A549 (cell line): ENCODE measurements at regions not wholly inside any gene's neighbourhood (a gene's known extent, or its start where the extent isn't known, plus 50 kb on each side); places are given as distances from the start of the nearest gene placed in this dataset.

Experiments used
- ATAC-seq, 2 experiments: fragments of 200-7000 bp in 1 of 2; fragments of >200 bp in 1 of 2; cut with Nextera tagmentation in 1 of 2; cut with Tn5 transposase in 1 of 2; 3 replicates each; pipeline versions ENCODE4 v1.8.0 to v1.9.1; 2018 to 2020; ENCODE audit warnings: mild to moderate bottlenecking in 1 of 2, moderate library complexity in 1 of 2
- CTCF ChIA-PET: fragments of 300-600 bp; sonication (Branson Sonifier 250); formaldehyde crosslinking; extraction: SDS; loops from one replicate; lab custom pipeline; 2021; ENCODE audit warnings: antibody characterized with exemption, inconsistent platforms; lab: Yijun Ruan, JAX
- POLR2A ChIA-PET: fragments of 350-600 bp; formaldehyde crosslinking; extraction: SDS; loops from one replicate; lab custom pipeline; 2021; ENCODE audit warnings: antibody characterized with exemption, inconsistent platforms; lab: Yijun Ruan, JAX
- DNase-seq, 2 experiments: peaks; one replicate each; pipeline versions ENCODE4 v3.0.0 to v3.0.0-alpha.2; 2011 to 2016; ENCODE audit warnings: low read depth in 1 of 2, low spot score in 1 of 2
- FAIRE-seq: peaks from 2 replicates; lab custom pipeline; 2011; peaks lifted over from hg19 to GRCh38; lab: Jason Lieb, UNC
- H3K27ac ChIP-seq, 2 experiments: fragments of >200 bp; sonication (Bioruptor Twin); formaldehyde crosslinking; 3 replicates each; pipeline ENCODE4 v1.5.1; 2016 to 2017
- H3K4me1 ChIP-seq: fragments of >200 bp; sonication (Bioruptor Twin); formaldehyde crosslinking; 3 replicates; pipeline ENCODE4 v1.6.1; 2016
- H3K4me2 ChIP-seq: fragments of >200 bp; sonication (Bioruptor Twin); formaldehyde crosslinking; 3 replicates; pipeline ENCODE4 v1.6.1; 2016
- H3K4me3 ChIP-seq: fragments of >200 bp; sonication (Bioruptor Twin); formaldehyde crosslinking; 3 replicates; pipeline ENCODE4 v1.5.1; 2016
- H3K9me3 ChIP-seq: fragments of >200 bp; sonication (Bioruptor Twin); formaldehyde crosslinking; 3 replicates; pipeline ENCODE4 v1.6.1; 2016
- CHD4 ChIP-seq: fragments of 200-600 bp; sonication (generic); IDR thresholded peaks from 2 replicates; pipeline ENCODE4 v1.6.1; 2016; ENCODE audit warnings: antibody characterized with exemption, mild to moderate bottlenecking, borderline replicate concordance
- CTCF ChIP-seq: fragments of >200 bp; sonication (Bioruptor Twin); formaldehyde crosslinking; IDR thresholded peaks from 3 replicates; pipeline ENCODE4 v1.5.1; 2016
- EHF ChIP-seq: fragments of 250-450 bp; sonication (Bioruptor Pico); IDR thresholded peaks from 2 replicates; pipeline ENCODE4 v1.5.0; 2020; ENCODE audit warnings: mild to moderate bottlenecking
- ESRRA ChIP-seq: fragments of 150-350 bp; IDR thresholded peaks from 2 replicates; pipeline ENCODE4 v1.6.1; 2014; ENCODE audit warnings: mild to moderate bottlenecking, low read length, borderline replicate concordance
- FOSL2 ChIP-seq, 2 experiments: fragments of 450-650 bp in 1 of 2; fragments of >200 bp in 1 of 2; sonication (Bioruptor Twin) in 1 of 2; formaldehyde crosslinking; IDR thresholded peaks; 2 replicates each; pipeline versions ENCODE4 v1.5.0 to v1.6.1; 2016 to 2020; ENCODE audit warnings: mild to moderate bottlenecking in 1 of 2, moderate library complexity in 1 of 2
- HES2 ChIP-seq: fragments of >200 bp; sonication (Bioruptor Twin); formaldehyde crosslinking; IDR thresholded peaks from 2 replicates; pipeline ENCODE4 v1.6.1; 2016
- HEYL ChIP-seq: fragments of 250-450 bp; sonication (Bioruptor Pico); IDR thresholded peaks from 2 replicates; pipeline ENCODE4 v1.8.0; 2021; ENCODE audit warnings: mild to moderate bottlenecking, moderate library complexity
- HOXA7 ChIP-seq: fragments of 250-450 bp; sonication (Bioruptor Pico); IDR thresholded peaks from 2 replicates; pipeline ENCODE4 v1.5.0; 2020; ENCODE audit warnings: mild to moderate bottlenecking, moderate library complexity
- JUN ChIP-seq, 2 experiments: fragments of >200 bp; sonication (Bioruptor Twin); formaldehyde crosslinking; IDR thresholded peaks; 2 replicates in 1 of 2; 3 replicates in 1 of 2; pipeline ENCODE4 v1.6.1; 2016 to 2017
- JUNB ChIP-seq: fragments of >200 bp; sonication (Bioruptor Twin); formaldehyde crosslinking; IDR thresholded peaks from 2 replicates; pipeline ENCODE4 v1.6.1; 2016
- POLR2A ChIP-seq: IDR thresholded peaks from 2 replicates; pipeline ENCODE4 v1.6.1; 2012; ENCODE audit warnings: mild to moderate bottlenecking, low read length
- POLR2AphosphoS2 ChIP-seq: conservative IDR thresholded peaks from 2 replicates; pipeline ENCODE4 v1.6.1; 2012; ENCODE audit warnings: low read length, improper control_type of control experiment, inconsistent platforms
- TFCP2L1 ChIP-seq: fragments of 250-450 bp; sonication (Bioruptor Pico); IDR thresholded peaks from 2 replicates; pipeline ENCODE4 v1.5.0; 2021; ENCODE audit warnings: mild to moderate bottlenecking
- ZSCAN20 ChIP-seq: fragments of 250-450 bp; sonication (Bioruptor Pico); IDR thresholded peaks from 2 replicates; pipeline ENCODE4 v1.8.0; 2022; ENCODE audit warnings: mild to moderate bottlenecking, moderate library complexity
- WGBS: methylation state at CpG from one replicate; pipeline ENCODE4 v1.1.6; 2017; ENCODE audit errors: missing lambda C conversion rate; 5-methylcytosine and 5-hydroxymethylcytosine counted together
- TF ChIP-seq, protein P1 (sequence below): fragments of 250-450 bp; sonication (Bioruptor Pico); IDR thresholded peaks from 2 replicates; pipeline ENCODE4 v1.5.0; 2021; ENCODE audit warnings: mild to moderate bottlenecking, moderate library complexity, borderline replicate concordance
- TF ChIP-seq, protein P2 (sequence below): fragments of 200-600 bp; sonication (generic); IDR thresholded peaks from 2 replicates; pipeline ENCODE4 v1.6.1; 2016; ENCODE audit warnings: antibody characterized with exemption, mild to moderate bottlenecking, moderate library complexity

- no peaks in the 10 kb centered on the region for H3K9me3 ChIP-seq
- 1% methylated on average over 6 of the region's 6 CpGs for WGBS
Measured at GRCh38 chr7:155144371-155144770, 74.2 kb downstream of the HTR5A start.

DNA sequence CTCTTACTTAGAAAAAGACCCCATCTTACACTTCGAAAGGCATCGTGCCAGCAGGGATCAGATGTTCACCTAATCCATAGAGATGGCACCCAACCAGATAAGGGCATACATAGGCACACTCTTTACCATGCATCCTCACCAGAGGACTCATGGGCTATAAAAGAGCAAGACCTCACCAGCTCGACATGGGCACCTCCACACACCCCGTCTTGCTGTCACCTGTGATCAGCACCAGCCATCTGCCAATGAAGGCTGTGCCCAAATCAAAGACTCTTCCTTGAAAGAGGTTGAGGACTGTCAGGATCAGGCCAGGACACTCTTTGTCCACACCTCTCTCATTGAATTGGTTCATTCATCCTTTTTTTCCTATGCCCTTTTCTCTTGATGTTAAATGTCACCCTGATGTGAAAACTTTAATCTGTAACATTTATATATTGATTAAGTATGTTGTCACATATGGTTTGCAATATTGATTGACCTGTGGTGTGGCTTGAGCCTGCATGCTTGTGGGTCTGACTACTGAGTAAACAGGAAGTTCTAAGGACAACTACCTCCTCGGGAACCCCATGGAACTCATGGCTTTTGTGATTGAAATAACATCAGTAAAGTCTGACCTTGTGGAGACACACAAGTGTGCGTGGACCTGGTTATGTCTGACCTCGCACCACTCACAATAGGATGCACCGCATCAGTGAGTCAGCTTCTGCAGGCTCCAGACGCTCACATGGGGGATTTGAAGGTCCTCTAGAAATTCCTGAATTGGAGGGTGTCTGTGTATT is 75.5 kb downstream of the HTR5A start:
- ChIA-PET POLR2A (no interaction called here), CTCF (interaction anchor here (1.1 to 1.4 kb wide), 2 partner anchors 9 to 197 kb away, joined by 3 read pairs; no protein-coding TSS in a partner anchor)
- DNase-seq, result no peak
- Histone ChIP-seq H3K4me3 (no peak overlapping the region), H3K9me3 (no peaks in the 10 kb centered on the region), H3K4me2 (no peak overlapping the region), H3K27ac (no peak overlapping the region), H3K4me1 (no peaks in the 10 kb centered on the region)
- TF ChIP-seq CTCF (no peak), CHD4 (no peak)
- WGBS, result 21% methylated on average over 9 of the region's 9 CpGs
- FAIRE-seq, result no peak
- ATAC-seq, result no peak

More at GRCh38 chr7:155144371-155144770, 74.2 kb downstream of the HTR5A start:
- Histone ChIP-seq H3K4me2 (no peak overlapping the region), H3K4me3 (no peak overlapping the region), H3K27ac (no peak overlapping the region), H3K4me1 (no peaks in the 10 kb centered on the region)
- CTCF ChIA-PET, result interaction anchor here (1.4 kb wide), 1 partner anchor 10 kb away, joined by 3 read pairs; no protein-coding TSS in a partner anchor
- TF ChIP-seq TFCP2L1 (CRISPR knock-in tag) (no peak), FOSL2 (IDR thresholded peaks at IDR 0.05) (no peak), FOSL2 (CRISPR knock-in tag; IDR thresholded peaks at IDR 0.05) (no peak), POLR2A (no peak), EHF (CRISPR knock-in tag) (no peak), JUNB (no peak), POLR2AphosphoS2 (no peak), HES2 (no peak), ESRRA (no peak), HOXA7 (CRISPR knock-in tag) (no peak), CTCF (no peak), HEYL (CRISPR knock-in tag) (no peak), ZSCAN20 (CRISPR knock-in tag) (no peak), JUN (IDR thresholded peaks at IDR 0.05) (no peak)
- TF ChIP-seq, protein P1, sequence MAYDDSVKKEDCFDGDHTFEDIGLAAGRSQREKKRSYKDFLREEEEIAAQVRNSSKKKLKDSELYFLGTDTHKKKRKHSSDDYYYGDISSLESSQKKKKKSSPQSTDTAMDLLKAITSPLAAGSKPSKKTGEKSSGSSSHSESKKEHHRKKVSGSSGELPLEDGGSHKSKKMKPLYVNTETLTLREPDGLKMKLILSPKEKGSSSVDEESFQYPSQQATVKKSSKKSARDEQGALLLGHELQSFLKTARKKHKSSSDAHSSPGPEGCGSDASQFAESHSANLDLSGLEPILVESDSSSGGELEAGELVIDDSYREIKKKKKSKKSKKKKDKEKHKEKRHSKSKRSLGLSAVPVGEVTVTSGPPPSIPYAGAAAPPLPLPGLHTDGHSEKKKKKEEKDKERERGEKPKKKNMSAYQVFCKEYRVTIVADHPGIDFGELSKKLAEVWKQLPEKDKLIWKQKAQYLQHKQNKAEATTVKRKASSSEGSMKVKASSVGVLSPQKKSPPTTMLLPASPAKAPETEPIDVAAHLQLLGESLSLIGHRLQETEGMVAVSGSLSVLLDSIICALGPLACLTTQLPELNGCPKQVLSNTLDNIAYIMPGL (CRISPR knock-in tag), result no peak
- TF ChIP-seq, protein P2, sequence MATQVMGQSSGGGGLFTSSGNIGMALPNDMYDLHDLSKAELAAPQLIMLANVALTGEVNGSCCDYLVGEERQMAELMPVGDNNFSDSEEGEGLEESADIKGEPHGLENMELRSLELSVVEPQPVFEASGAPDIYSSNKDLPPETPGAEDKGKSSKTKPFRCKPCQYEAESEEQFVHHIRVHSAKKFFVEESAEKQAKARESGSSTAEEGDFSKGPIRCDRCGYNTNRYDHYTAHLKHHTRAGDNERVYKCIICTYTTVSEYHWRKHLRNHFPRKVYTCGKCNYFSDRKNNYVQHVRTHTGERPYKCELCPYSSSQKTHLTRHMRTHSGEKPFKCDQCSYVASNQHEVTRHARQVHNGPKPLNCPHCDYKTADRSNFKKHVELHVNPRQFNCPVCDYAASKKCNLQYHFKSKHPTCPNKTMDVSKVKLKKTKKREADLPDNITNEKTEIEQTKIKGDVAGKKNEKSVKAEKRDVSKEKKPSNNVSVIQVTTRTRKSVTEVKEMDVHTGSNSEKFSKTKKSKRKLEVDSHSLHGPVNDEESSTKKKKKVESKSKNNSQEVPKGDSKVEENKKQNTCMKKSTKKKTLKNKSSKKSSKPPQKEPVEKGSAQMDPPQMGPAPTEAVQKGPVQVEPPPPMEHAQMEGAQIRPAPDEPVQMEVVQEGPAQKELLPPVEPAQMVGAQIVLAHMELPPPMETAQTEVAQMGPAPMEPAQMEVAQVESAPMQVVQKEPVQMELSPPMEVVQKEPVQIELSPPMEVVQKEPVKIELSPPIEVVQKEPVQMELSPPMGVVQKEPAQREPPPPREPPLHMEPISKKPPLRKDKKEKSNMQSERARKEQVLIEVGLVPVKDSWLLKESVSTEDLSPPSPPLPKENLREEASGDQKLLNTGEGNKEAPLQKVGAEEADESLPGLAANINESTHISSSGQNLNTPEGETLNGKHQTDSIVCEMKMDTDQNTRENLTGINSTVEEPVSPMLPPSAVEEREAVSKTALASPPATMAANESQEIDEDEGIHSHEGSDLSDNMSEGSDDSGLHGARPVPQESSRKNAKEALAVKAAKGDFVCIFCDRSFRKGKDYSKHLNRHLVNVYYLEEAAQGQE, result no peak
- ATAC-seq, result no peak
- no peak for DNase-seq
- POLR2A ChIA-PET, result no interaction called here
- no peak for FAIRE-seq
